Smooth muscle cell (in vitro differentiated cells): ENCODE measurements at regions not wholly inside any gene's neighbourhood (a gene's known extent, or its start where the extent isn't known, plus 50 kb on each side); places are given as distances from the start of the nearest gene placed in this dataset.
A peak's percentile ranks its signal among the peaks of the same experiment; 100 is the strongest.

Source experiments
- DNase-seq: peaks from one replicate; lab custom pipeline; 2025; ENCODE audit not compliant: unreplicated experiment; lab: John Stamatoyannopoulos, UW
- H2AFZ ChIP-seq: fragments of 200-600 bp; sonication (generic); 2 replicates; pipeline ENCODE4 v1.6.0; 2016; ENCODE audit warnings: antibody characterized with exemption, low read depth, mild to moderate bottlenecking
- H3F3A ChIP-seq: fragments of 200-600 bp; sonication (generic); 2 replicates; pipeline ENCODE4 v1.6.0; 2017; ENCODE audit warnings: antibody characterized with exemption, low read depth
- H3K27ac ChIP-seq: fragments of 200-600 bp; sonication (generic); 2 replicates; pipeline ENCODE4 v1.5.1; 2016; ENCODE audit warnings: low read depth, mild to moderate bottlenecking
- H3K27me3 ChIP-seq: fragments of 200-600 bp; sonication (generic); 2 replicates; pipeline ENCODE4 v1.6.1; 2016; ENCODE audit warnings: low read depth, mild to moderate bottlenecking
- H3K36me3 ChIP-seq: fragments of 200-600 bp; sonication (generic); 2 replicates; pipeline ENCODE4 v1.5.1; 2016; ENCODE audit warnings: low read depth
- H3K4me1 ChIP-seq: fragments of 200-600 bp; sonication (generic); 2 replicates; pipeline ENCODE4 v1.5.1; 2016; ENCODE audit warnings: low read depth
- H3K4me2 ChIP-seq: fragments of 200-600 bp; sonication (generic); 2 replicates; pipeline ENCODE4 v1.6.0; 2016; ENCODE audit warnings: mild to moderate bottlenecking
- H3K4me3 ChIP-seq: fragments of 200-600 bp; sonication (generic); 2 replicates; pipeline ENCODE4 v1.5.1; 2016; ENCODE audit warnings: mild to moderate bottlenecking
- H3K79me2 ChIP-seq: fragments of 200-600 bp; sonication (generic); 2 replicates; pipeline ENCODE4 v1.6.0; 2016; ENCODE audit warnings: low read depth, mild to moderate bottlenecking
- H3K9ac ChIP-seq: fragments of 200-600 bp; sonication (generic); 2 replicates; pipeline ENCODE4 v1.6.0; 2016; ENCODE audit warnings: low read depth
- H3K9me3 ChIP-seq: fragments of 200-600 bp; sonication (generic); replicated peaks from 2 replicates; pipeline ENCODE4 v1.5.1; 2016; ENCODE audit warnings: low read depth
- H4K20me1 ChIP-seq: fragments of 200-600 bp; sonication (generic); 2 replicates; pipeline ENCODE4 v1.6.0; 2016; ENCODE audit warnings: low read depth
- CTCF ChIP-seq: fragments of 200-600 bp; sonication (generic); IDR thresholded peaks from 2 replicates; pipeline ENCODE4 v1.5.1; 2017; ENCODE audit warnings: borderline replicate concordance, mild to moderate bottlenecking, antibody characterized with exemption; ENCODE audit not compliant: insufficient read depth, poor library complexity, severe bottlenecking
- WGBS: methylation state at CpG from one replicate; pipeline ENCODE4 v1.1.7; 2016; ENCODE audit warnings: low lambda C conversion rate; 5-methylcytosine and 5-hydroxymethylcytosine counted together

- no peak for DNase-seq
- Histone ChIP-seq H3K4me3 (no peak overlapping the region), H3K4me2 (no peak overlapping the region), H2AFZ (no peak overlapping the region), H3K4me1 (peaks cover 21% of the 10 kb centered on the region), H3K27ac (peak overlapping the region; percentile 91), H3K9me3 (no peaks in the 10 kb centered on the region), H3K27me3 (no peaks in the 10 kb centered on the region), H3F3A (peaks cover 14% of the 10 kb centered on the region), H4K20me1 (no peaks in the 10 kb centered on the region), H3K36me3 (no peaks in the 10 kb centered on the region), H3K79me2 (no peaks in the 10 kb centered on the region), H3K9ac (peak overlapping the region; percentile 58)
- WGBS = 13% methylated on average over 3 of the region's 3 CpGs
- no peak for TF ChIP-seq CTCF
Measured at GRCh38 chr14:64639340-64639821, 64.8 kb upstream of the PLEKHG3 start.

DNA sequence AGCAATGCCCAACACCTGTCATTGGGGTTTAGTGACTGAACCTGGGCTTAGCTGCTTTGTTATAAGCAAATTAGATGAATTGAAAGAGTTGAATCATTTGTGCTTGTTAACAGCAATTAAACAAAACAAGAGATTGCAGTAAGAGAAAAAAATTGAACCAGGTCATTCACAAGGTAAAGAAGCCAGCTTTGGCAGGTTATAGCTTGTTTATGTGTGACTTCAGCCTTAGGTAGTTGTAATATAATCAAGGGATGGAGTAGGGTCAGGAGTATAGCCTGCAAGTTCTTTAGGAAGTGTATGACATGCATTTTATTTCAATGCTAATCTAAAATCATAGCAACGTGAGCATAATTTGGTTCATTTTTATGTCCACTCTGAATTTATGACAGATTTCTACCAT lies 63.4 kb upstream of the PLEKHG3 start:
- no peak for TF ChIP-seq CTCF
- 100% methylated on average over 1 of the region's 1 CpG for WGBS

DNA sequence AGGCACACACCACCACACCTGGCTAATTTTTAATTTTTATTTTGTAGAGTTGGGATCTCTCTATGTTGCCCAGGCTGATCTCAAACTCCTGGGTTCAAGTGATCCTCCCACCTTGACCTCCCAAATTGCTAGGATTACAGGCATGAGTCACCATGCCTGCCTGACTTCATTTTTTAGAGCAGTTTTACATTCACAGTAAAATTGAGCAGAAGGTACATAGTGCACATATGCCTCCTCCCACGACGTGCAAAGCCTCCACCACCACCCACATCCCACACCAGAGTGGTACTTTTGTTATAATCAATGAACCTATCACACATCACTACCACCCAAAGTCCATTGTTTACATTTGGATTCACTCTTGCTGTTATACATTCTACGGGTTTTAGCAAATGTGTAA lies 62.5 kb upstream of the PLEKHG3 start:
- peaks cover 42% of the 10 kb centered on the region for H3K4me1 ChIP-seq
- H3K4me3 ChIP-seq = no peak overlapping the region
- H3K9me3 ChIP-seq = no peaks in the 10 kb centered on the region
- H3K79me2 ChIP-seq = no peaks in the 10 kb centered on the region
- H3K4me2 ChIP-seq = no peak overlapping the region
- H2AFZ ChIP-seq = no peak overlapping the region
- H3K36me3 ChIP-seq = no peaks in the 10 kb centered on the region
- H3K9ac ChIP-seq = no peak overlapping the region
- no peaks in the 10 kb centered on the region for H4K20me1 ChIP-seq
- no peak for DNase-seq
- no peak for TF ChIP-seq CTCF
- H3F3A ChIP-seq = peaks cover 22% of the 10 kb centered on the region
- H3K27me3 ChIP-seq = no peaks in the 10 kb centered on the region
- peak overlapping the region; percentile 91 for H3K27ac ChIP-seq
- 57% methylated on average over 3 of the region's 3 CpGs for WGBS

More for the DNA sequence above, 63.4 kb upstream of the PLEKHG3 start:
- Histone ChIP-seq H3F3A (peaks cover 22% of the 10 kb centered on the region), H3K9me3 (no peaks in the 10 kb centered on the region), H3K4me1 (peaks cover 34% of the 10 kb centered on the region), H3K9ac (no peak overlapping the region), H3K79me2 (no peaks in the 10 kb centered on the region), H3K4me3 (no peak overlapping the region), H3K4me2 (no peak overlapping the region), H2AFZ (no peak overlapping the region), H3K36me3 (no peaks in the 10 kb centered on the region), H3K27ac (peak overlapping the region; percentile 91), H4K20me1 (no peaks in the 10 kb centered on the region), H3K27me3 (no peaks in the 10 kb centered on the region)
- no peak for DNase-seq

GRCh38 chr14:64643709-64644108 lies 60.5 kb upstream of the PLEKHG3 start:
- Histone ChIP-seq H3K27ac (peak overlapping the region; percentile 21), H3F3A (peaks cover 14% of the 10 kb centered on the region), H3K4me1 (peaks cover 29% of the 10 kb centered on the region), H3K36me3 (no peaks in the 10 kb centered on the region), H3K4me3 (no peak overlapping the region), H3K27me3 (no peaks in the 10 kb centered on the region), H3K4me2 (no peak overlapping the region), H3K9ac (no peak overlapping the region), H4K20me1 (no peaks in the 10 kb centered on the region), H3K9me3 (no peaks in the 10 kb centered on the region), H3K79me2 (no peaks in the 10 kb centered on the region), H2AFZ (no peak overlapping the region)
- no peak for DNase-seq
- whole genome bisulfite sequencing = 99% methylated on average over 3 of the region's 3 CpGs
- TF ChIP-seq CTCF = no peak
